ENCODE measurements at regions not wholly inside any gene's neighbourhood (a gene's known extent, or its start where the extent isn't known, plus 50 kb on each side); places are given as distances from the start of the nearest gene placed in this dataset.
"Not testable (repeated sequence)": the region's sequence is repeated elsewhere in the genome, so short reads cannot be mapped to it uniquely, and the experiment has no call there.

DNA sequence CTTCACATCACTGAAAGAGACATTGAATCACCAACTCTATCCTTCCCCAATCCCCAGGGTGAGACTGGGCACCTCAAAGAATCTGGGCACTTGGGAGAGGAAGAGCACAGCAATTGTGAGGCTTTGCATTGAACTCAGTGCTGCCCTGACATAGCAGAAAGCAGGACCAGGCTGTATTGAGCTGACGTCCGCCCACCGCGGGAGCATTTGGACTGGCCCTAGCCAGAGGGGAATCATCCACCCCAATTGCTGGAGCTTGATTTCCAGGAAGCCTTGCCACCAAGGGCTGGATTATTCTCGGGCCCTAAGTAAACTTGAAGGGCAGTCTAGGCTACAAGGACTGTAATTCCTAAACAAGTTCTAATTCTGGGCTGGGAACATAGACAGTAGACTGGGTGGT lies 416.3 kb upstream of the PHF14 start:
- DNase-seq (ENCODE audit: low spot score) (no peak), ATAC-seq (no peak)
- intact Hi-C loops (cut with DNase I), result no loop called here

DNA sequence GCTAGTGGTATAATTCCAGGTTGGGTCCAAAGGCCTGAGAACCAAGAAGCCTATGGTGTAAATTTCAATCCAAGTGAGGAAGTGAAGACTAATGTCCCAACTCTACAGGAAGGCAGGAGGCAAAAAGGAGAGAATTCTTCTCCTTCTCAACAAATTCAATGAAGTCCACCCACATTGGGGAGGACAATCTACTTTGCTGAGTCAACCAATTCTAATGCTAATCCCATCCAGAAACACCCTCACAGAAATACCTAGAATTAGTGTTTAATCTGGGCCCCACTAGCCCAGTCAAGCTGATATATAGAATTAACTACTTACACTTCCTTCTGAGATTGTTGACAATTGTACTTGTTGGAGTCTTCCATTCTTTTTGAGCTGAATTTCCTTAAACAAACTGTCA lies 413.2 kb upstream of the PHF14 start:
- intact Hi-C loops (cut with DNase I), result no loop called here
- DNase-seq (ENCODE audit: low spot score) (no peak), ATAC-seq (no peak)

DNA sequence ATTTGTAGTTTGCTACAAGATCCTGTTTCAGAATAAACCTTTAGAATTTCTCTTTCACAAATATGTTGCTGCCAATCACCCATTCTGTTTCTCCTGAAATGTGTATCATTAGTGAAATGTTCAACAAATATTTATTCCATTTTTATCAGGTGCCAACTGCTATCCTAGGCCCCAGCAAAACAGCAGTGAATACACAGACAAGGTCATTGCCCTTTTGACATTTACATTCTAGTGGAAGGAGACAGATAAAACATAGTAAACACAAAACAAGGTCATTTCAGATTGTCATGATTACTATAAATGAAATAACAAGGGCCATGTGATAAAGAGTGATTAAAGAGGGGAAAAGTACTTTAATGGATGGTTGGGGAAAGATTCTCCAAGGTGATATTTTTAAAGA lies 404.8 kb upstream of the PHF14 start:
- ATAC-seq, result no peak
- intact Hi-C loops (cut with DNase I), result no loop called here
- no peak for DNase-seq (ENCODE audit: low spot score)

DNA sequence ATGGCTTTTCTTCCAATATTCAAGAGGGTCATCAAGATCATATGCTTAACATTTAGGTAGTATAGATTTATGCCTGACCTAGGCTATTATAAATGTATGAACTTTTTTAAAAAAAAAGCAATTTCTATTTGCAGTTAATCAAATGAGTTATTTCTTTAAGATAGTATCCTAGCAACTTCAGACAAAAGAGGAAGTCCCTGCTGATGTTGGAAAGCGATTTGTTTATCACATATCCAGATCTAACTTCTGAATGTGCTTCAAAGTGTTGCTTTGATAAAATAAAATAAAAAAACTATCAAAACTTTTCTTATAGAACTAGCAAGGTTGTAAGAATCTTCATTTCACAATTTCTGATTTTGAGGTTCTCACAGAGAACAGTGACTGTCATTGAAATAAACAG lies 401.9 kb upstream of the PHF14 start:
- DNase-seq (ENCODE audit: low spot score) (no peak), ATAC-seq (no peak)
- intact Hi-C loops (cut with DNase I), result no loop called here

DNA sequence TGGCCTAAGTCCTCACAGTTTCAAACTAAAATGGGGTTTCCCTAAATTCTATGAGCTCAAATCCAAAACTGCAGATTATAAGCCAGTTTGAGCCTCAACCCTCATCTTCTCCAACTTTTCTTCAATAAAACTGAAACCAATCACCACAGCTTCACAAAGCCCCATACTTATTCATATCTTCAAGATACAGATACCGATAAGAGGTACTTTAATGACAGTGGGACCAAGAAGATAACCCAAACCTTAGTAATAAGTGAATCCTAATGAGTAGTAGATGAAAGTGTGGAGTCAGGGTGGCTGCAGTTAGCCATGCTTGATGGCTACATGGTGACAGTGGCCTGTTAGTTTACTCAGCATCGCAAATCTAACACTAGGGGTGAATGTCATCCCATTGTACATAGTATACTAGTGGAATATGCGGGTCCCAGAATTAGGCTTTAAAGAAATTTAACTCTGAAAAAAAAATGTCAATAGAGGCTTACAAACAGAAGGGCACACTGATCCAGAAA lies 395.8 kb upstream of the PHF14 start:
- ATAC-seq (no peak), DNase-seq (ENCODE audit: low spot score) (no peak)
- intact Hi-C loops (cut with DNase I), result no loop called here

DNA sequence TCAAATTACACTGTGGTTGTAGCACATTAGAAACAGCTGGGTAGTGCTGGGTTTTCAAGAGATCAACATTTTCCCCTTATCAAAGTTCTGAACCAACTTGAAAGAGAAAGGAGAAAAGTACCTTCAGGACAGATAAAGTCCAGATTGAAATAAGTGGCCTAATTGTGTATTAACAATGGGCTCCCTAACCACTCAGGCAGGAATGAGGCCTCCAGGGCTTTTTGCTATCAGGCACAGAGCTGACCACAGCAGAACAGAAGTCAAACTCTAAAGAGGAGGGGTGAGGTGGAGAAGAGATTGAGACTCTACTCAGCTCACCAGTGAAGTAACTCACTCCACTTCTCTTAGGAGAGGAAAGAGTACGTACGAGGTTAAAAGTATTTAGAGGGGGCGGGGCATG lies 394.1 kb upstream of the PHF14 start:
- no peak for DNase-seq (ENCODE audit: low spot score)
- no peak for ATAC-seq
- intact Hi-C loops (cut with DNase I), result no loop called here

DNA sequence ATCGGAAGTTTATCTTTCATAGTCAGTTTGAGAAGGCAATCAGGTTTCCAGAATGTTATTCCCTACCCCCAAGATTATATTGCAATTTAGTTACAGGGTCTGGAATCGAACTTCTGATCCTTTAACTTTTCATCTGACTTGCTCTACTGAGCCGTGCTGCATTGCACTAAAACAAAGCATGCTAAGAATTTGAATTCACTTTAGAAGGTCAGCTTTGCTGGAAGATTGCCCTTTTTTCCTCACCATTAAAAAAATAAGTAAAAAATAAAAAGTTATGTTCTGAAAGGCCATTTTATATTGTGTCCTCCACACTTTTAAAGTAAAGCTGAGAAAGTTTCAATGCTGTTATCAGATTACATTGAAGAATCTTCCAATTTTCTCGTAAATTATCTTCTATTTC lies 388.8 kb upstream of the PHF14 start:
- ATAC-seq (no peak), DNase-seq (ENCODE audit: low spot score) (no peak)
- intact Hi-C loops (cut with DNase I), result no loop called here

DNA sequence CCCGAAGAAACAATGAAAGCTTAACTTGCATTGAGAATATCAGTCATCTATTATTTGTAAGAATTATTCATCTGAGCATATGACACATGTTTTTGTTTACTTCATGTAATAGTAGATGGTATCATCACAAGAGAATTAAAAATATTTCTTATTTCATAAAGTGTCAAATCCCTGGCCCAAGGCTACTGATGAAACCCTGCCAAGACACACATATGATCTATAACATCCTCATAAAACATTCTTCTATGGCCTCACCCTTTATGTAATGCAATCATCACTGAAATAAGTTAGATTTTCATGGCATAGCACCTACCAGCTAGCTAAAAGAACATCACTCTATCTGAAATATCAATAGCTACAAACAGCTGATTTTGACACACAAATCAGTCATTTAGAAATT lies 385.6 kb upstream of the PHF14 start:
- intact Hi-C loops (cut with DNase I), result no loop called here
- ATAC-seq, result no peak
- no peak for DNase-seq (ENCODE audit: low spot score)

DNA sequence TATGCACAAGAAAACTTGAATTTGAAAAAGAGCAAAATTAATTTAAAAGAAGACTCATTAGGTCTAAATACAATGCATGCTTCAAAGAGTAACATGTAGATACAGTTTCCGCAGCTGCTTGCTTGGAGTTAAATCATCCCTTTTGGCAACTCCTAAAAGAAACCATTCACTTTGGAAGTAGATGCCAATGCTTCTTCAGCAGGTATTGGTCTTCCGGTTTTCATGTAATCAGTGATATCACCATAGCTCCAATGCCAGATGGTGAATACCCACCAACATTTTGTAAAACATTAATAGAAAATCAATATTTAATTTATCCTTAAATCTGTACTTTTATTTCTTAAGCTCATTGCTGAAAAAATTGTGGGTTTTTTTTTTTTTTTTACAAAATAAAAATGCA lies 381.1 kb upstream of the PHF14 start:
- intact Hi-C loops (cut with DNase I), result no loop called here
- no peak for DNase-seq (ENCODE audit: low spot score)
- ATAC-seq, result no peak

DNA sequence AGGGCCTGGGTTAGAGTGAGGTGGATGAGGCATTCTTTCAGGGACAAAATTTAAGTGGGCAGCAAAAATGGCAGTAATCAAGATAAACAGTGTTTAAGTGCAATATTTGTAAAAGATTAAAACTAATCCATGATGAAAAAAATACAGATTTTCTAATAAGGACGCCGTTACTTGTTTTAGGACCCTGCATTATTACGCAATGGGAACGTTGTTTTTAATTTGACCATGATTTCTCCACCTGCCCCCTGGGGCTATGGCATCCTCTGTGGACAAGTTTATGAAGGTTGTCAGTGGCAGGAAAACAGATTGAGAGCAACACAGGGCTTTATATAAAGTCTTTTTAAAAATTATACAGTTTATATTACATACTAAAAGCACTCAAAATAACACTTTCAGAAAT lies 380.6 kb upstream of the PHF14 start:
- DNase-seq (ENCODE audit: low spot score), result no peak
- ATAC-seq, result no peak
- intact Hi-C loops (cut with DNase I), result no loop called here

DNA sequence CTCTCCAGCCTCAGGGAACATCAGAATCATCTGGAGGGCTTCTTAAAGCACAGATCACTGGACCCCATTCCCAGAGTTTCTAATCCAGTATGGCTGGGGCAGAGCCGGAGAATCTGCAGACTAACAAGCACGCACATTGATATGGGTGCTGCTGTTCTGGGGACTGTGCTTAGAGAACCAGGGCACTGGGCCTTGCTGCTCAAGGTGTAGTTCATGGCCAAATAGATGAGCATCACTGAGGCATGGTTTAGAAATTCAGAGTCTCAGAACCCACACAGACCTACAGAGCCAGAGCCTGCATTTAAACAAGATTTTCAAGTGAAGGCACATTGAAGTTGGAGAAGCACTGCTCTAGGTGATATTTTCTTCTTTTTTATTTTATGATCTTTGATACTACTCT lies 376.8 kb upstream of the PHF14 start:
- no peak for ATAC-seq
- intact Hi-C loops (cut with DNase I), result no loop called here

DNA sequence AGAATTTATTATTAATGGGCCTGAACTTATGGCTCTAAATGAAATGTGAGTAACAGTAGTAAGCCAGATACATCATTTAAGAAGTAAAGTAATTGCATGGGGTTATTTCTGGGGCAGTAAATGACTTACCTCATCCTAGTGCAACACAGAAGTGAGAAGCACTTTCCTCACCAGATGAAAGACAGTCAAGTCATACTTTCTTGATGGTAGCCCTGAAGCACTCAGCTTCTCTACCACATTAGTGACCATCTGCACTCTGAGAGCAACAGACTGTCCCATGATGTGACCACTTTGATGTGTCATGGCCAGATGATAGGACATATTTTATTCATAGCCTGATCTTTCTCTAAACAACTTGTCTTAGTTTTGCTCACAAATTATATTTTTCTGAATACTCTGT lies 369.5 kb upstream of the PHF14 start:
- ATAC-seq (no peak), DNase-seq (ENCODE audit: low spot score) (no peak)
- intact Hi-C loops (cut with DNase I), result no loop called here

More for the DNA sequence above, 376.8 kb upstream of the PHF14 start:
- DNase-seq (ENCODE audit: low spot score), result no peak

DNA sequence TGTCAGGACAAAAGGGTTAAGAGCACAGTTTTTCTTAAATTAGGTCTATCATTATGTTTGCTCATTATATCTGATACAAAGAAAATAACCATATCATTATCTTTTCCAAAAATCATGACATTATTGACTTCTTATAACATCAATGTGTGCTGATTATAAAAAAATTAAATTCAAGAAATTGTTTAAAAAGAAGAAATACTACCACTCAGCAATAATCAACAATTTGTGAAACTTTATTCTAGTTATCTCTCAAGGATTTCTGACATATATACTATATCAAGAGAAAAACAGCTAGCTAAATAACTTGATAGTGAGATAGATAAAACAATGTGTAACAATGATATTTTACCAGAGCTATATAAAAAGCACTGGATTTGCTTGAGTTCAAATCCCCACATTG lies 360.7 kb upstream of the PHF14 start:
- DNase-seq (ENCODE audit: low spot score), result no peak
- intact Hi-C loops (cut with DNase I), result no loop called here
- ATAC-seq, result no peak

DNA sequence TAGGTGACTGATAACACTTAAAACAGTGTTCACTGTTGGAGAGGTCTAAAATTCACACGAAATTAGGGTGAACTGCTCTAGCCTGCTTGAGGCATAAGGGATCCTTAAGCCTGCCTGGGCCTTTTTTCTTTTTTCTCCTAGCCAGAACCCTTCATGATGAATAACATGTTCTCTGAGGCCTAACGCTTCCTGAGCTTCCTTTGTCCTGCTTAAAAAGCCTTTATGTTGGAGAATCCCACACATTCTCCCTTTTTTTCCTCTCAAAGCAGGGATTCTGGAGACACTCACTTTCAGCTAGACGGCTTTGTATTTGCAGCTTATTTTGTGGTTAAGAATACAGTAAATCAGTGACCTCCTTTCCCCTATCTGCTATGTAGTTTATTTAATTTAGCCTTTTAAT lies 354.7 kb upstream of the PHF14 start:
- ATAC-seq (no peak), DNase-seq (ENCODE audit: low spot score) (no peak)
- intact Hi-C loops (cut with DNase I), result no loop called here

DNA sequence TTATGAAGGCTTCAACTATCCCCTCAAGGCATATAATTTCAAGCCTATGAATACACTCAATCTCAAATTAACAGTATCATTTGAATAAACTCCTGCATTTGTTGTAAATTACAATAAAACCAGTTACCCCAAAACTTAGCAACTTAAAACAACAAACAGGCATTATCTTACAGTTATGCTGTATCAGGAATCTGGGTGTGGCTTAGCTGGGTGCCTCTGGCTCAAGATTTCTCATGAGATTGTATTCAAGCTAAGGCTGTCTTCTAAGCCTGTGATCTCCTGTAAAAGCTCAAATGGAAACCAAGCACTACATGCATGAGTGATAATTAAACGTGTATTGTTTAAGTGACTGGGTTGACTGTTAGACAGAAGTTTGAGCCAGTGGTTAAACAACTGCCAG lies 341.0 kb upstream of the PHF14 start:
- ATAC-seq, result no peak
- intact Hi-C loops (cut with DNase I), result no loop called here
- no peak for DNase-seq (ENCODE audit: low spot score)

DNA sequence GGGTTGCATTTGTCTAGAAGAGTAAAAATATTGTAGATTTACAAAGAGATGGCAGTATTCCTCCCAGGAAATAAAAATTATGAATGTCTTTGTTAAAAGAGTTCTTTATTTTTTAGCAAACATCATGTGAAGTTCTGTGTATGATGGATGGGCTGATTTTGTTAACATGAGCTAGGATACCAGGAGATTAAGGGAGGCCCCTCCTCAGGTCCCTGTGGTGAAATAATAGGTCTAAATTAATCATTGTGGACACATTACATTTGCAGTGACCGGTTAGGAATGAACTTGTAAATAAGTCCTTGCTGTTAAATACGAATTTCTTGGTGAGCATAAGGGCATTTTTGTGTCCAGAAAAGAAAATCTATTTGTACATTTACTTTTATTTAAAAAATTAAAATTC lies 339.4 kb upstream of the PHF14 start:
- DNase-seq (ENCODE audit: low spot score), result no peak
- ATAC-seq, result no peak
- intact Hi-C loops (cut with DNase I), result no loop called here

DNA sequence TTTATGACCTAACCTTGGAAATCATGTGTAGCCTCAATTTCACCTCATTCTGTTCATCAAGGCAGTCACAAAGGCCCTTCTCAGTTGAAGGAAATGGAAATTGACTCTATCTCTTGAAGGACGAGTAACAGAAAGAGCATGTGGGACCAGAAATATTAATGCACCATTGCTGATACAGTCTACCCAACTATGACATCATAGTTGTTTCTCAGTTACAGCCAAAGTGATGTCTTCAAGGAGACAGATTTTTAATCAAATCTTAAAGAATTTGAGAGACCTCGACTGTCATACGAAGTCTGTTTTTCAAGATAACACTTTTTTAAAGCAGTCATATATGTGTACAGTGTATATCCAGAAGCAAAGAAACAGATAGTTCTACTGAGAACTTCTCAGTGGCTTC lies 335.7 kb upstream of the PHF14 start:
- intact Hi-C loops (cut with DNase I), result no loop called here
- DNase-seq (ENCODE audit: low spot score) (no peak), ATAC-seq (no peak)

DNA sequence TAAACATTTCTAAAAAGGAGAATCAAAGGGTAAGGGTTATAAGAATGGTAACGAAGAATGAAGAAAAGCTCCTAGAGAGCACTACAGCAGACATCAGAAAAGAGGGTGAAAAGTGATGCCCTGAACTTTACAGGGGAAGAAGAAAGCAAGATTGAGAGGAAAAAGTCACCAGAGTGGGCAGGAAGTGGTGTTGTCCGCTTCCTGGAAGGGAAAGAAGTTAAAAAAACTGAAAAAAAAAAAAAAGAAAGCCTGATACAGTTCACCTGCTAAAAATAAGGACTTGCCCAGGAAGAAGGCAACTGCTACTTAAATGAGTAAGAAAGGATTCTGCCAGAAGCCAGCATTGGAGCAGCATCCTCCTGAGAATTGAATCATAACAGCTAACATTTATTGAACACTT lies 330.1 kb upstream of the PHF14 start:
- intact Hi-C loops (cut with DNase I), result no loop called here
- ATAC-seq (no peak), DNase-seq (ENCODE audit: low spot score) (no peak)

DNA sequence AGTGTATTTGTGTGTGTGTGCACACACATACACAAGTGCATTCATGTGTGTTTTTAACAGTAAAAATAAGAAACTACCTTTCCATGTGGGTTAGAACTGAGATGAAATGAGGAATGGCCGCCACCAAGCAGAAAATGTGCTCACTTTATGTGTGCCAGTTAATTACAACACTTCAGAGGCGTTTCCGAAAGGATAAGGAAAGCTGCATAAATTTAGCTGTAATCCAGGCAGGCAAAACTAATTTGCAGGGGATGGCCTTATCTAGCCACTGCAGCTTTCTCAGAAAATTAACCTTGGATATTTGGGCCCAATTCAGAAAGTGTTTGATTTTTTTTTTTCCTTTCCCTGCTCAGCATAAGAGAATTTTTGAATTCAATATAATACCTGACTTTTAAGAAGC lies 328.8 kb upstream of the PHF14 start:
- DNase-seq (ENCODE audit: low spot score) (no peak), ATAC-seq (no peak)
- intact Hi-C loops (cut with DNase I), result no loop called here

DNA sequence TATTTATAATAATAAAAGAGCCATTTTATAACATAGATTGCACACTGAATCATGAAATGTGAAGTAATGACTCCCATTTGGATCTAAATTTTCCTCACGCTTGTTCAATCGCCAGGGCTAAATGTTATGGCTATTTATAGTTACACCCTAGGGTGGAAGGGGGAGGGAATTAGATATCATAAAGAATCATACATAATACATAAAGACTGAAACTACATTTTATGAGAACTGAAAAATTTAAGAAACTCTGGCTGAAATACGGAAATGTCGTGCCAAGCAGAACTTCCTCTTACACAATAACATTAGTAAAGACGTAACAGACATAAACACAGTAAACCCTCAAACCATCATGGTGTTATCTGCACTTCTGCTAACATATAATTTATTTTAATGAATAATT lies 327.5 kb upstream of the PHF14 start:
- intact Hi-C loops (cut with DNase I), result no loop called here

DNA sequence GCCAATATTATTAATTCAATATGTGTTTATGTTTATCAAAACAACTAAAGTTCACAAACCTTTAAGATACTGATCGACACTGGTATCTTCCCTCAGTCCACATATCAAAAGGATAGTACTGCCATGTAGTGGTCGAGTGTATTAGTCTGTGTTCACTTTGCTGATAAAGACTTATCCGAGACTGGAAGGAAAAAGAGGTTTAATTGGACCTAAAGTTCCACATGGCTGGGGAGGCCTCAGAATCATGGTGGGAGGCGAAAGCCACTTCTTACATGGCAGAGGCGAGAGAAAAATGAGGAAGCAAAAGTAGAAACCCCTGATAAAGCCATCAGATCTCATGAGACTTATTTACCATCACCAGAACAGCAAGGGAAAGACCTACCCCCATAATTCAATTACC lies 325.4 kb upstream of the PHF14 start:
- ATAC-seq (no peak), DNase-seq (ENCODE audit: low spot score) (no peak)
- intact Hi-C loops (cut with DNase I), result no loop called here

More for the DNA sequence above, 327.5 kb upstream of the PHF14 start:
- no peak for DNase-seq (ENCODE audit: low spot score)
- ATAC-seq, result no peak

DNA sequence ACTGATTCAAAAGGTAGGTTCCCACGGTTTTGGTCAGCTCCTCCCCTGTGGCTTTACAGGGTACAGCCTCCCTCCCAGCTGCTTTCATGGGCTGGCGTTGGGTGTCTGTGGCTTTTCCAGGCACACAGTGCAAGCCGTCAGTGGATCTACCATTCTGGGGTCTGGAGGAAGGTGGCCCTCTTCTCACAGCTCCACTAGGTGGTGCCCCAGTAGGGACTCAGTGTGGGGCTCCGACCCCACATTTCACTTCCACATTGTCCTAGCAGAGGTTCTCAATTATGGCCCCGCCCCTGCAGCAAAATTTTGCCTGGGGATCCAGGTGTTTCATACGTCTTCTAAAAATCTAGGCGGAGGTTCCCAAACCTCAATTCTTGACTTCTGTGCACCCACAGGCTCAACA lies 324.6 kb upstream of the PHF14 start:
- DNase-seq (ENCODE audit: low spot score); intact Hi-C loops (cut with DNase I); ATAC-seq: not testable (repeated sequence)

Data from sciatic nerve (tissue), 2 donors.